ENCODE measurements at regions not wholly inside any gene's neighbourhood (a gene's known extent, or its start where the extent isn't known, plus 50 kb on each side); places are given as distances from the start of the nearest gene placed in this dataset.

- TF ChIP-seq CTCF (IDR thresholded peaks at IDR 0.05): no peak
- no peak for TF ChIP-seq POLR2A (IDR thresholded peaks at IDR 0.05)
These were observed 87.9 kb upstream of the ZNF217 start for GRCh38 chr20:53681352-53682212.

Data from body of pancreas (tissue), 4 donors.